Kidney epithelial cell (primary cell): ENCODE measurements at regions not wholly inside any gene's neighbourhood (a gene's known extent, or its start where the extent isn't known, plus 50 kb on each side); places are given as distances from the start of the nearest gene placed in this dataset.

ENCODE experiments used
- DNase-seq: peaks from one replicate; pipeline ENCODE4 v3.0.0-alpha.2; 2010; ENCODE audit warnings: low read depth
- H3K27me3 ChIP-seq: 2 replicates; pipeline ENCODE4 v1.6.0; 2011; ENCODE audit warnings: low read length; ENCODE audit not compliant: control insufficient read depth, insufficient read depth
- H3K36me3 ChIP-seq: 2 replicates; pipeline ENCODE4 v1.5.1; 2011; ENCODE audit warnings: low read length; ENCODE audit not compliant: control insufficient read depth, insufficient read depth
- H3K4me3 ChIP-seq: 2 replicates; pipeline ENCODE4 v1.5.1; 2011; ENCODE audit warnings: low read depth, mild to moderate bottlenecking, control low read depth, low read length
- CTCF ChIP-seq: IDR thresholded peaks from 2 replicates; pipeline ENCODE4 v1.5.1; 2011; ENCODE audit warnings: mild to moderate bottlenecking, moderate library complexity, low read length, control low read depth, inconsistent platforms; ENCODE audit not compliant: insufficient read depth, poor library complexity, severe bottlenecking

- Histone ChIP-seq H3K4me3 (no peak overlapping the region), H3K36me3 (no peaks in the 10 kb centered on the region), H3K27me3 (no peaks in the 10 kb centered on the region)
- DNase-seq = no peak
- TF ChIP-seq CTCF = no peak
Measured at GRCh38 chr16:11476676-11477075, 110.0 kb downstream of the LITAF start.

GRCh38 chr16:11478431-11479119, 108.1 kb downstream of the LITAF start:
- Histone ChIP-seq H3K36me3 (no peaks in the 10 kb centered on the region), H3K4me3 (no peak overlapping the region), H3K27me3 (no peaks in the 10 kb centered on the region)
- no peak for DNase-seq
- TF ChIP-seq CTCF = no peak

GRCh38 chr16:11479916-11480315, 106.8 kb downstream of the LITAF start:
- Histone ChIP-seq H3K27me3 (no peaks in the 10 kb centered on the region), H3K36me3 (no peaks in the 10 kb centered on the region), H3K4me3 (no peak overlapping the region)
- no peak for DNase-seq
- no peak for TF ChIP-seq CTCF

- no peak for TF ChIP-seq CTCF
- H3K36me3 ChIP-seq = no peaks in the 10 kb centered on the region
- no peaks in the 10 kb centered on the region for H3K27me3 ChIP-seq
- H3K4me3 ChIP-seq = no peak overlapping the region
- DNase-seq = no peak
Measured at GRCh38 chr16:11480634-11481033, 106.1 kb downstream of the LITAF start.

- TF ChIP-seq CTCF = no peak
- no peaks in the 10 kb centered on the region for H3K27me3 ChIP-seq
- no peak overlapping the region for H3K4me3 ChIP-seq
- no peak for DNase-seq
- H3K36me3 ChIP-seq = no peaks in the 10 kb centered on the region
Measured at GRCh38 chr16:11481987-11482386, 104.7 kb downstream of the LITAF start.
